ENCODE measurements at regions not wholly inside any gene's neighbourhood (a gene's known extent, or its start where the extent isn't known, plus 50 kb on each side); places are given as distances from the start of the nearest gene placed in this dataset.

GRCh38 chr4:43999669-44000068 lies 448.9 kb downstream of the KCTD8 start:
- DNase-seq: no peak

- no peak for DNase-seq
Measured at GRCh38 chr4:44002368-44002767, 446.2 kb downstream of the KCTD8 start.

- DNase-seq: no peak
Measured at GRCh38 chr4:44016570-44017421, 431.8 kb downstream of the KCTD8 start.

- DNase-seq: no peak
Measured at GRCh38 chr4:44017422-44017739, 431.2 kb downstream of the KCTD8 start.

- no peak for DNase-seq
Measured at GRCh38 chr4:44019721-44020120, 428.9 kb downstream of the KCTD8 start.

- no peak for DNase-seq
Measured at GRCh38 chr4:44025376-44026020, 423.1 kb downstream of the KCTD8 start.

- no peak for DNase-seq
Measured at GRCh38 chr4:44038811-44039210, 409.8 kb downstream of the KCTD8 start.

- no peak for DNase-seq
Measured at GRCh38 chr4:44046491-44046890, 402.1 kb downstream of the KCTD8 start.

GRCh38 chr4:44056721-44057151 lies 391.9 kb downstream of the KCTD8 start:
- DNase-seq: no peak

- DNase-seq: no peak
Measured at GRCh38 chr4:44070843-44071242, 377.8 kb downstream of the KCTD8 start.

- DNase-seq: no peak
Measured at GRCh38 chr4:44071959-44072955, 376.4 kb downstream of the KCTD8 start.

GRCh38 chr4:44086753-44087152 lies 361.9 kb downstream of the KCTD8 start:
- DNase-seq: no peak

GRCh38 chr4:44093390-44093789 lies 355.2 kb downstream of the KCTD8 start:
- DNase-seq: no peak

GRCh38 chr4:44098973-44099372 lies 349.6 kb downstream of the KCTD8 start:
- DNase-seq: no peak

GRCh38 chr4:44100456-44100855 lies 348.2 kb downstream of the KCTD8 start:
- DNase-seq: no peak

GRCh38 chr4:44118971-44119680 lies 329.5 kb downstream of the KCTD8 start:
- no peak for DNase-seq

- DNase-seq: no peak
Measured at GRCh38 chr4:44120646-44121045, 328.0 kb downstream of the KCTD8 start.

GRCh38 chr4:44121210-44121609 lies 327.4 kb downstream of the KCTD8 start:
- no peak for DNase-seq
